HUES48 (cell line): ENCODE measurements at regions not wholly inside any gene's neighbourhood (a gene's known extent, or its start where the extent isn't known, plus 50 kb on each side); places are given as distances from the start of the nearest gene placed in this dataset.

Experiments used
- H3K27ac ChIP-seq: one replicate; pipeline ENCODE4 v1.7.0; 2013; ENCODE audit warnings: low read depth, low read length, inconsistent platforms
- H3K27me3 ChIP-seq: 2 replicates; pipeline ENCODE4 v1.6.1; 2013; ENCODE audit warnings: mild to moderate bottlenecking, low read length; ENCODE audit not compliant: control insufficient read depth, insufficient read depth
- H3K36me3 ChIP-seq: 2 replicates; pipeline ENCODE4 v1.6.1; 2013; ENCODE audit warnings: low read length; ENCODE audit not compliant: control insufficient read depth, insufficient read depth
- H3K4me1 ChIP-seq: 2 replicates; pipeline ENCODE4 v1.6.1; 2013; ENCODE audit warnings: mild to moderate bottlenecking, low read length; ENCODE audit not compliant: control insufficient read depth, insufficient read depth
- H3K4me3 ChIP-seq: 2 replicates; pipeline ENCODE4 v1.5.1; 2013; ENCODE audit warnings: mild to moderate bottlenecking, low read depth, low read length
- H3K9ac ChIP-seq: 2 replicates; pipeline ENCODE4 v1.6.1; 2013; ENCODE audit warnings: mild to moderate bottlenecking, low read depth, low read length, moderate library complexity
- H3K9me3 ChIP-seq: 2 replicates; pipeline ENCODE4 v1.6.1; 2013; ENCODE audit warnings: low read length; ENCODE audit not compliant: control insufficient read depth, insufficient read depth

- Histone ChIP-seq H3K4me3 (no peak overlapping the region), H3K36me3 (no peaks in the 10 kb centered on the region), H3K9ac (no peak overlapping the region), H3K27me3 (no peaks in the 10 kb centered on the region), H3K9me3 (no peaks in the 10 kb centered on the region), H3K4me1 (peaks cover 6% of the 10 kb centered on the region), H3K27ac (no peak overlapping the region)
Observed at GRCh38 chr4:13218326-13218958, 265.7 kb downstream of the RAB28 start.

GRCh38 chr4:13215560-13215959 lies 268.6 kb downstream of the RAB28 start:
- Histone ChIP-seq H3K4me1 (peaks cover 6% of the 10 kb centered on the region), H3K27me3 (no peaks in the 10 kb centered on the region), H3K4me3 (no peak overlapping the region), H3K9me3 (no peaks in the 10 kb centered on the region), H3K9ac (no peak overlapping the region), H3K36me3 (no peaks in the 10 kb centered on the region), H3K27ac (no peak overlapping the region)

GRCh38 chr4:13212936-13213335 lies 271.2 kb downstream of the RAB28 start:
- Histone ChIP-seq H3K27ac (no peak overlapping the region), H3K27me3 (no peaks in the 10 kb centered on the region), H3K9me3 (no peaks in the 10 kb centered on the region), H3K9ac (no peak overlapping the region), H3K36me3 (no peaks in the 10 kb centered on the region), H3K4me3 (no peak overlapping the region), H3K4me1 (no peaks in the 10 kb centered on the region)

GRCh38 chr4:13209600-13209999 lies 274.5 kb downstream of the RAB28 start:
- Histone ChIP-seq H3K4me3 (no peak overlapping the region), H3K27ac (no peak overlapping the region), H3K27me3 (no peaks in the 10 kb centered on the region), H3K9ac (no peak overlapping the region), H3K36me3 (no peaks in the 10 kb centered on the region), H3K4me1 (no peaks in the 10 kb centered on the region), H3K9me3 (no peaks in the 10 kb centered on the region)

GRCh38 chr4:13208558-13209193 lies 275.5 kb downstream of the RAB28 start:
- no peak overlapping the region for H3K27ac ChIP-seq
- no peaks in the 10 kb centered on the region for H3K36me3 ChIP-seq
- H3K4me1 ChIP-seq = no peaks in the 10 kb centered on the region
- no peaks in the 10 kb centered on the region for H3K9me3 ChIP-seq
- no peaks in the 10 kb centered on the region for H3K27me3 ChIP-seq
- H3K4me3 ChIP-seq = no peak overlapping the region
- no peak overlapping the region for H3K9ac ChIP-seq

- H3K9ac ChIP-seq = no peak overlapping the region
- no peaks in the 10 kb centered on the region for H3K27me3 ChIP-seq
- H3K9me3 ChIP-seq = no peaks in the 10 kb centered on the region
- H3K27ac ChIP-seq = no peak overlapping the region
- H3K4me1 ChIP-seq = no peaks in the 10 kb centered on the region
- no peak overlapping the region for H3K4me3 ChIP-seq
- H3K36me3 ChIP-seq = no peaks in the 10 kb centered on the region
Observed at GRCh38 chr4:13207226-13207625, 276.9 kb downstream of the RAB28 start.

GRCh38 chr4:13203101-13203500 lies 281.0 kb downstream of the RAB28 start:
- no peaks in the 10 kb centered on the region for H3K4me1 ChIP-seq
- H3K9me3 ChIP-seq = no peaks in the 10 kb centered on the region
- H3K27ac ChIP-seq = no peak overlapping the region
- no peaks in the 10 kb centered on the region for H3K27me3 ChIP-seq
- H3K9ac ChIP-seq = no peak overlapping the region
- H3K4me3 ChIP-seq = no peak overlapping the region
- no peaks in the 10 kb centered on the region for H3K36me3 ChIP-seq

GRCh38 chr4:13202701-13203100 lies 281.4 kb downstream of the RAB28 start:
- Histone ChIP-seq H3K4me3 (no peak overlapping the region), H3K4me1 (no peaks in the 10 kb centered on the region), H3K36me3 (no peaks in the 10 kb centered on the region), H3K27me3 (no peaks in the 10 kb centered on the region), H3K9ac (no peak overlapping the region), H3K27ac (no peak overlapping the region), H3K9me3 (no peaks in the 10 kb centered on the region)

GRCh38 chr4:13201241-13201640 lies 282.9 kb downstream of the RAB28 start:
- no peaks in the 10 kb centered on the region for H3K36me3 ChIP-seq

GRCh38 chr4:13196721-13197120 lies 287.4 kb downstream of the RAB28 start:
- Histone ChIP-seq H3K4me1 (no peaks in the 10 kb centered on the region), H3K9me3 (no peaks in the 10 kb centered on the region), H3K36me3 (no peaks in the 10 kb centered on the region), H3K27ac (no peak overlapping the region), H3K27me3 (no peaks in the 10 kb centered on the region), H3K4me3 (no peak overlapping the region), H3K9ac (no peak overlapping the region)

More at GRCh38 chr4:13201241-13201640, 282.9 kb downstream of the RAB28 start:
- no peak overlapping the region for H3K4me3 ChIP-seq
- no peaks in the 10 kb centered on the region for H3K9me3 ChIP-seq
- no peaks in the 10 kb centered on the region for H3K27me3 ChIP-seq
- no peaks in the 10 kb centered on the region for H3K4me1 ChIP-seq
- no peak overlapping the region for H3K27ac ChIP-seq
- H3K9ac ChIP-seq = no peak overlapping the region

GRCh38 chr4:13193662-13194061 lies 290.5 kb downstream of the RAB28 start:
- Histone ChIP-seq H3K36me3 (no peaks in the 10 kb centered on the region), H3K27ac (no peak overlapping the region), H3K4me3 (no peak overlapping the region), H3K27me3 (no peaks in the 10 kb centered on the region), H3K9me3 (no peaks in the 10 kb centered on the region), H3K4me1 (no peaks in the 10 kb centered on the region), H3K9ac (no peak overlapping the region)
